SU-DHL-6 (cell line): ENCODE measurements at regions not wholly inside any gene's neighbourhood (a gene's known extent, or its start where the extent isn't known, plus 50 kb on each side); places are given as distances from the start of the nearest gene placed in this dataset.

Experiments used
- EZH2phosphoT487 ChIP-seq: fragments of 200-600 bp; sonication (generic), shearing (Covaris generic); conservative IDR thresholded peaks from 2 replicates; pipeline ENCODE4 v1.6.1; 2018; ENCODE audit warnings: mild to moderate bottlenecking, antibody characterized with exemption, low read length, moderate library complexity, mixed read lengths
- TF ChIP-seq, protein P1 (sequence below): fragments of 200-600 bp; sonication (generic); IDR thresholded peaks from one replicate; pipeline ENCODE4 v1.5.1; 2017; ENCODE audit warnings: antibody characterized with exemption, mild to moderate bottlenecking, low read length, moderate library complexity; ENCODE audit not compliant: insufficient read depth, poor library complexity, severe bottlenecking

DNA sequence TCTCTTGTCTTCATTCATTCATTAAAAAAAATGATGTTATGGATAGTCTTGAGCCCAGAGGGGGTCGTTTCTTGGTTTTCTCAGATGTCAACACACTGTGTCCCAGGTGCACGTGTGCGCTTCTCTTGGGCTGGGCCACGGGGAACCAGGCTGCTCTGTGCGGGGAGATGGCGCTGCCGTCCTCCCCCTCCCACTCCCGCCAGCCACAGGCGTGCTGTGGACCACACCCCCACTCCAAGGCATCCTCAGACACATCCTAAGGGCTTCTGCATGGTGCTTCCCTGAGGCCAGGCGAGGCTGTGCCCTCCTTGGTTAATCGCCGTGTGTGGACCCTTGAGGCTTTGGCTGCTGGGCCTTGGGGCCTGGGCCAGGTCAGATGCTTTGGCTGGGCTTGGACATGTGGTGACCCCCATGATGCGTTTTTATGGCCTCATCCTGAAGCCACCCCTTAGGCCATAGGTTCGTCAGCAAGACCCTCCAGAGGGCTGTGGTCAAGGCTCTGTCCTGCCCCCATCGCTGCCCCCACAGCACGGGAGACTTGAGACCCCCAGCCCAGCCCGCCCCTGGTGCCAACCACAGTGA, 245.7 kb upstream of the CIBAR2 start:
- TF ChIP-seq, protein P1, sequence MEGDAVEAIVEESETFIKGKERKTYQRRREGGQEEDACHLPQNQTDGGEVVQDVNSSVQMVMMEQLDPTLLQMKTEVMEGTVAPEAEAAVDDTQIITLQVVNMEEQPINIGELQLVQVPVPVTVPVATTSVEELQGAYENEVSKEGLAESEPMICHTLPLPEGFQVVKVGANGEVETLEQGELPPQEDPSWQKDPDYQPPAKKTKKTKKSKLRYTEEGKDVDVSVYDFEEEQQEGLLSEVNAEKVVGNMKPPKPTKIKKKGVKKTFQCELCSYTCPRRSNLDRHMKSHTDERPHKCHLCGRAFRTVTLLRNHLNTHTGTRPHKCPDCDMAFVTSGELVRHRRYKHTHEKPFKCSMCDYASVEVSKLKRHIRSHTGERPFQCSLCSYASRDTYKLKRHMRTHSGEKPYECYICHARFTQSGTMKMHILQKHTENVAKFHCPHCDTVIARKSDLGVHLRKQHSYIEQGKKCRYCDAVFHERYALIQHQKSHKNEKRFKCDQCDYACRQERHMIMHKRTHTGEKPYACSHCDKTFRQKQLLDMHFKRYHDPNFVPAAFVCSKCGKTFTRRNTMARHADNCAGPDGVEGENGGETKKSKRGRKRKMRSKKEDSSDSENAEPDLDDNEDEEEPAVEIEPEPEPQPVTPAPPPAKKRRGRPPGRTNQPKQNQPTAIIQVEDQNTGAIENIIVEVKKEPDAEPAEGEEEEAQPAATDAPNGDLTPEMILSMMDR: no peak
- no peak for TF ChIP-seq EZH2phosphoT487
